SK-N-SH (cell line): ENCODE measurements at regions not wholly inside any gene's neighbourhood (a gene's known extent, or its start where the extent isn't known, plus 50 kb on each side); places are given as distances from the start of the nearest gene placed in this dataset.

Experiments used
- CTCF ChIA-PET: fragments of 300-600, 350-600 bp; formaldehyde crosslinking; extraction: SDS; loops from one replicate; lab custom pipeline; 2021; lab: Yijun Ruan, JAX
- POLR2A ChIA-PET: fragments of 350-600 bp; sonication (Branson Sonifier 250); formaldehyde crosslinking; extraction: SDS; loops from one replicate; lab custom pipeline; 2020; ENCODE audit warnings: antibody characterized with exemption, inconsistent platforms; lab: Yijun Ruan, JAX
- DNase-seq: peaks from one replicate; pipeline ENCODE4 v3.0.0; 2012
- H2AFZ ChIP-seq: fragments of 200-600 bp; sonication (generic); 2 replicates; pipeline ENCODE4 v1.8.1; 2016; ENCODE audit warnings: antibody characterized with exemption, mild to moderate bottlenecking, low read depth
- H3F3A ChIP-seq: fragments of 200-600 bp; sonication (generic); replicated peaks from 2 replicates; pipeline ENCODE3; 2016; ENCODE audit warnings: antibody characterized with exemption, mild to moderate bottlenecking; ENCODE audit not compliant: insufficient read depth
- H3K27ac ChIP-seq, 2 experiments: fragments of 200-500 bp in 1 of 2; fragments of 200-600 bp in 1 of 2; sonication (Bioruptor generic) in 1 of 2; sonication (generic), shearing (Covaris generic) in 1 of 2; 2 replicates each; pipeline versions ENCODE4 v1.5.1 to v1.6.1; 2014 to 2016; ENCODE audit warnings: low read depth in 2 of 2, inconsistent platforms in 1 of 2, low read length in 1 of 2, mild to moderate bottlenecking in 1 of 2, mixed read lengths in 1 of 2
- H3K27me3 ChIP-seq: fragments of 200-600 bp; sonication (generic), shearing (Covaris generic); 2 replicates; pipeline ENCODE4 v1.6.1; 2016; ENCODE audit warnings: mixed run types; ENCODE audit not compliant: insufficient read depth
- H3K36me3 ChIP-seq, 2 experiments: fragments of 200-500 bp in 1 of 2; fragments of 200-600 bp in 1 of 2; sonication (Bioruptor generic) in 1 of 2; sonication (generic) in 1 of 2; replicated peaks in 1 of 2; 2 replicates each; pipeline versions ENCODE3 to v1.5.1; 2014 to 2016; ENCODE audit warnings: low read length in 1 of 2, mild to moderate bottlenecking in 1 of 2; ENCODE audit not compliant: insufficient read depth in 2 of 2, control insufficient read depth in 1 of 2
- H3K4me1 ChIP-seq, 2 experiments: fragments of 200-500 bp in 1 of 2; fragments of 200-600 bp in 1 of 2; sonication (Bioruptor generic) in 1 of 2; sonication (generic), shearing (Covaris generic) in 1 of 2; 2 replicates each; pipeline versions ENCODE4 v1.5.1 to v1.6.1; 2014 to 2016; ENCODE audit warnings: low read depth in 1 of 2, low read length in 1 of 2, mixed run types in 1 of 2; ENCODE audit not compliant: insufficient read depth in 2 of 2, control insufficient read depth in 1 of 2
- H3K4me2 ChIP-seq: fragments of 200-600 bp; sonication (generic), shearing (Covaris generic); 2 replicates; pipeline ENCODE4 v1.6.1; 2017; ENCODE audit warnings: mixed run types
- H3K4me3 ChIP-seq, 2 experiments: fragments of 200-500 bp in 1 of 2; fragments of 200-600 bp in 1 of 2; sonication (Bioruptor generic) in 1 of 2; sonication (generic), shearing (Covaris generic) in 1 of 2; 2 replicates each; pipeline versions ENCODE4 v1.5.1 to v1.8.1; 2014 to 2016; ENCODE audit warnings: low read depth in 2 of 2, inconsistent platforms in 1 of 2, low read length in 1 of 2, mild to moderate bottlenecking in 1 of 2, mixed read lengths in 1 of 2, moderate library complexity in 1 of 2
- H3K79me2 ChIP-seq: fragments of 200-600 bp; sonication (generic); 2 replicates; pipeline ENCODE4 v1.8.1; 2017; ENCODE audit warnings: mild to moderate bottlenecking; ENCODE audit not compliant: insufficient read depth
- H3K9ac ChIP-seq: fragments of 200-600 bp; sonication (generic); 2 replicates; pipeline ENCODE4 v1.6.1; 2017; ENCODE audit warnings: mixed run types
- H3K9me2 ChIP-seq: fragments of 200-600 bp; sonication (generic); 2 replicates; pipeline ENCODE4 v1.6.1; 2017; ENCODE audit warnings: mixed run types
- H3K9me3 ChIP-seq: fragments of 200-600 bp; sonication (generic); 2 replicates; pipeline ENCODE4 v1.6.1; 2017; ENCODE audit warnings: mixed run types, mild to moderate bottlenecking, moderate library complexity
- H4K20me1 ChIP-seq: fragments of 200-600 bp; sonication (generic); 2 replicates; pipeline ENCODE4 v1.6.1; 2017; ENCODE audit warnings: mild to moderate bottlenecking, mixed run types; ENCODE audit not compliant: insufficient read depth
- CHD2 ChIP-seq: fragments of 150-350 bp; IDR thresholded peaks from 2 replicates; pipeline ENCODE4 v1.6.1; 2018; ENCODE audit warnings: low read length; ENCODE audit not compliant: partially characterized antibody
- CTCF ChIP-seq: fragments of 200-600 bp; sonication (generic); IDR thresholded peaks from 2 replicates; pipeline ENCODE4 v1.6.1; 2017; ENCODE audit warnings: antibody characterized with exemption, mild to moderate bottlenecking, moderate library complexity
- ELF1 ChIP-seq: IDR thresholded peaks from 2 replicates; pipeline ENCODE4 v1.4.0; 2012
- EP300 ChIP-seq, 2 experiments: IDR thresholded peaks; 2 replicates each; pipeline versions ENCODE4 v1.4.0 to v1.6.1; 2012; ENCODE audit warnings: borderline replicate concordance in 1 of 2, low read depth in 1 of 2, low read length in 1 of 2
- EZH2phosphoT487 ChIP-seq: fragments of 200-600 bp; sonication (generic); IDR thresholded peaks from 2 replicates; pipeline ENCODE4 v1.6.1; 2017; ENCODE audit warnings: low read depth, mixed run types, mild to moderate bottlenecking, antibody characterized with exemption, moderate library complexity, borderline replicate concordance
- FOXJ3 ChIP-seq: sonication (generic); formaldehyde crosslinking; IDR thresholded peaks from 2 replicates; pipeline ENCODE4 v1.5.1; 2020; ENCODE audit warnings: mild to moderate bottlenecking, missing genetic modification reagents
- FOXM1 ChIP-seq: IDR thresholded peaks from 2 replicates; pipeline ENCODE4 v1.4.0; 2012; ENCODE audit warnings: low read depth, mild to moderate bottlenecking
- GATA2 ChIP-seq: sonication (generic); formaldehyde crosslinking; IDR thresholded peaks from 2 replicates; pipeline ENCODE4 v1.5.0; 2020; ENCODE audit warnings: mild to moderate bottlenecking, missing genetic modification reagents
- IRF3 ChIP-seq: fragments of 150-350 bp; IDR thresholded peaks from 2 replicates; pipeline ENCODE4 v1.6.1; 2016; ENCODE audit warnings: mild to moderate bottlenecking, low read depth, low read length
- JUND ChIP-seq: IDR thresholded peaks from 2 replicates; pipeline ENCODE4 v1.4.0; 2012
- MAX ChIP-seq: IDR thresholded peaks from 2 replicates; pipeline ENCODE4 v1.4.0; 2012; ENCODE audit warnings: low read depth
- MXI1 ChIP-seq: IDR thresholded peaks from 2 replicates; pipeline ENCODE4 v1.6.1; 2012; ENCODE audit warnings: mild to moderate bottlenecking, low read depth, low read length, improper control_type of control experiment
- NFIC ChIP-seq: IDR thresholded peaks from 2 replicates; pipeline ENCODE4 v1.4.0; 2012; ENCODE audit warnings: borderline replicate concordance
- NRF1 ChIP-seq: IDR thresholded peaks from 2 replicates; pipeline ENCODE4 v1.6.1; 2012; ENCODE audit warnings: low read depth, mild to moderate bottlenecking, low read length
- POLR2AphosphoS5 ChIP-seq: IDR thresholded peaks from 2 replicates; pipeline ENCODE4 v1.6.1; 2012; ENCODE audit warnings: low read depth, low read length
- RFX5 ChIP-seq: IDR thresholded peaks from 2 replicates; pipeline ENCODE4 v1.6.1; 2012; ENCODE audit warnings: mild to moderate bottlenecking, improper control_type of control experiment, low read length
- SIN3A ChIP-seq: IDR thresholded peaks from 2 replicates; pipeline ENCODE4 v1.6.1; 2012; ENCODE audit warnings: low read depth, mild to moderate bottlenecking, low read length, moderate library complexity, borderline replicate concordance
- TCF12 ChIP-seq: IDR thresholded peaks from 2 replicates; pipeline ENCODE4 v1.4.0; 2012
- TEAD4 ChIP-seq: IDR thresholded peaks from 2 replicates; pipeline ENCODE4 v1.4.0; 2012; ENCODE audit warnings: mild to moderate bottlenecking, borderline replicate concordance; ENCODE audit not compliant: insufficient read depth
- YY1 ChIP-seq: IDR thresholded peaks from 2 replicates; pipeline ENCODE4 v1.4.0; 2012; ENCODE audit warnings: low read depth, mild to moderate bottlenecking
- ZBTB33 ChIP-seq: IDR thresholded peaks from 2 replicates; pipeline ENCODE4 v1.4.0; 2012; ENCODE audit warnings: low read depth, borderline replicate concordance
- WGBS: methylation state at CpG from one replicate; pipeline ENCODE4 v1.1.6; 2017; ENCODE audit warnings: low lambda C conversion rate; 5-methylcytosine and 5-hydroxymethylcytosine counted together
- TF ChIP-seq, protein P1 (sequence below): IDR thresholded peaks from 2 replicates; pipeline ENCODE4; 2012

DNA sequence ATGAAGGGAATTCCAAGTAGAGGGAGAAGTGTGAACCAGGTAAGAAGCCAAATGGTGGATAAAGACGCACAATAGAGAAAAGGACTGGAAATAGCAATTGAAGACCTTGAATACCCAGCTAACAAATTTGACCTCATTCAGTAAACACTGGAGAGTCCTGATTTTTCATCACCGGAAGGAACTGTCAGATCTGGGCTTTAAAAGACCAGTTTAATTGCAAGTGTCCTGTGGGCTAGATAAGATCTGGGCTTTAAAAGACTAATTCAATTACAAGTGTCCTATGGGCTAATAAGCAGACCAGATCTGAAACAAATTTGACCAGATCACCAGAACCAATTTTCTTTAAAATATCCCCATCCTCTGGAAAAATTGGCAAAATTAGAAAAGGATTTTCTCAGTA lies 380.0 kb downstream of the ACTL7B start (continued):
- TF ChIP-seq, protein P1, sequence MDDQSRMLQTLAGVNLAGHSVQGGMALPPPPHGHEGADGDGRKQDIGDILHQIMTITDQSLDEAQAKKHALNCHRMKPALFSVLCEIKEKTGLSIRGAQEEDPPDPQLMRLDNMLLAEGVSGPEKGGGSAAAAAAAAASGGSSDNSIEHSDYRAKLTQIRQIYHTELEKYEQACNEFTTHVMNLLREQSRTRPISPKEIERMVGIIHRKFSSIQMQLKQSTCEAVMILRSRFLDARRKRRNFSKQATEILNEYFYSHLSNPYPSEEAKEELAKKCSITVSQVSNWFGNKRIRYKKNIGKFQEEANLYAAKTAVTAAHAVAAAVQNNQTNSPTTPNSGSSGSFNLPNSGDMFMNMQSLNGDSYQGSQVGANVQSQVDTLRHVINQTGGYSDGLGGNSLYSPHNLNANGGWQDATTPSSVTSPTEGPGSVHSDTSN, result peak; percentile 93
- TF ChIP-seq MAX (no peak), CTCF (no peak), TCF12 (peak; percentile 77), SIN3A (0 out of 2 replicates have a peak, but pooled peaks have one; percentile 29), GATA2 (no peak), EP300 (IDR thresholded peaks at IDR 0.05; ENCODE audit: borderline replicate concordance in 1 of 2, low read depth in 1 of 2, low read length in 1 of 2) (peak; percentile 63; a peak in 2 of 4 replicates), MXI1 (no peak), EZH2phosphoT487 (no peak), POLR2AphosphoS5 (peak; percentile 57; the same call in 1 of the 2 replicates), JUND (peak; percentile 47; the same call in 1 of the 2 replicates), FOXM1 (no peak)

DNA sequence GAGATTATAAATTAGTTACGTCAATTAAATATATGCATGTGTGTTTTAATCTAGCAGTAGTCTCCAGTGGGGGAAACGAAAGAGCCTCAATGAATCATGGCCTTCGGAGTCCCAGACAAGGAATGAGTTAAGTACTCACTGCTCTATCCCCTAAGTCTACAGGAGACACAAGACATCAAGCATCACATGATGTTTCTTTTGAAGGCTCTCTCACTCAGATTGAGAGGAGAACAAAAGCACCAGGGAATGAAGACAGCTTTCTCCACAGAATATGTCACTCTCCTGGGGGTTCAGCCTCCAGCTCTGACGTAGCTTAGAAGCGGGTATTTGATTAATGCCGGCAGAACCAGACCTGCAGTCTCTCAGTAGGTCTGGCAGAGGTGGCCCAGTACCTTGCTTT lies 381.4 kb downstream of the ACTL7B start:
- ChIA-PET POLR2A (no interaction called here), CTCF (no interaction called here)
- Histone ChIP-seq H4K20me1 (no peaks in the 10 kb centered on the region), H3K9me2 (no peaks in the 10 kb centered on the region), H2AFZ (no peak overlapping the region), H3K4me3 (no peak overlapping the region), H3K79me2 (no peaks in the 10 kb centered on the region), H3K36me3 (no peaks in the 10 kb centered on the region), H3K9ac (no peak overlapping the region; the same call in 1 of the 2 replicates), H3K4me1 (peaks cover 0 to 41% of the 10 kb centered on the region in 2 experiments), H3K9me3 (no peaks in the 10 kb centered on the region), H3K4me2 (peak overlapping the region; percentile 68), H3F3A (peaks cover 46% of the 10 kb centered on the region), H3K27ac (peak overlapping the region in 1 of 2 experiments; percentile 82; a peak in 2 of 4 replicates), H3K27me3 (no peaks in the 10 kb centered on the region)
- WGBS, result 32% methylated on average over 6 of the region's 6 CpGs
- DNase-seq, result no peak
- no peak for TF ChIP-seq TEAD4
- TF ChIP-seq IRF3, result no peak
- TF ChIP-seq EZH2phosphoT487, result no peak
- TF ChIP-seq CHD2, result no peak
- TF ChIP-seq FOXJ3 (CRISPR knock-in tag), result no peak
- TF ChIP-seq NRF1, result no peak
- TF ChIP-seq FOXM1, result no peak
- no peak for TF ChIP-seq NFIC
- no peak for TF ChIP-seq YY1
- TF ChIP-seq RFX5, result no peak
- no peak for TF ChIP-seq ZBTB33
- TF ChIP-seq ELF1, result no peak
- no peak for TF ChIP-seq EP300 (IDR thresholded peaks at IDR 0.05; ENCODE audit: borderline replicate concordance in 1 of 2, low read depth in 1 of 2, low read length in 1 of 2)
